ENCODE measurements at regions not wholly inside any gene's neighbourhood (a gene's known extent, or its start where the extent isn't known, plus 50 kb on each side); places are given as distances from the start of the nearest gene placed in this dataset.
"Not testable (repeated sequence)": the region's sequence is repeated elsewhere in the genome, so short reads cannot be mapped to it uniquely, and the experiment has no call there.

DNA sequence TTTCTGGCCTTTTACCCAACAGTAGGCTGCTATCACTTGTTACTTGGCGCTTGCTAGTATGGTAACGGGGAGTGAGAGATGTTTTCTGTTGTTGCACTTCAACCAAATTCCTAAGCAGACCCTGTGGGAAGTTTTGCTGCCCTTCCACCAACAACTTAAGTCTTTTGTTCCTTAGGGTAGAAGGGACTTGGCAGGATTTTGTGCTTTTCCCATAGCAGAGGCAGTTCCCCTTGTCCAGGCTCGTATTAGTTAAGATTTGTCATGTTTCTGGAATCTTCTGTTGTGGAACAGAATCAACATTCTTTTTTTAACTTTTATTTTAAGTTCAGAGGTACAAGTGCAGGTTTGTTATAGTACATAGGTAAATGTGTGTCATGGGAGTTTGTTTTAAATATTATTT is 73.2 kb upstream of the SGIP1 start:
- DNase-seq (ENCODE audit: low read depth, low spot score): no peak

GRCh38 chr1:66462313-66462712 is 71.6 kb upstream of the SGIP1 start:
- DNase-seq (ENCODE audit: low read depth, low spot score): no peak

DNA sequence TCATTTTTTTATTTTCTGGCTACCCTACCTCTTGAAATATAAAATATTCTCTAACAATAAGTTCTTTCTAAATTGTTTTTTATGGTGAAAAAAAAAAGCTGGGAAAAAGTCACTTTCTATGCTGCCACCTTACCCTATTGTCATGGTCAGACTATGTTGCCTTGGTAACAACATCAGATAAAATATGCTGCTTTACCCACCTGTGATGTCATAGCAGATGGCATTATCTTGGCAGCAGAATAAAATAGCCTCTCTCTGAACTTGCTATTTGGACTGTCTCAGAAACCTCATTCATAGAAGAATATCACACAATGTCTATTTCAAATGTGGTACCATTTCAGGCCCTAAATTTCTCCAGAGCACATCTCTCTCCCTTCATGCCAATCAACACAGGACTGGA is 69.6 kb upstream of the SGIP1 start:
- DNase-seq (ENCODE audit: low read depth, low spot score): no peak

DNA sequence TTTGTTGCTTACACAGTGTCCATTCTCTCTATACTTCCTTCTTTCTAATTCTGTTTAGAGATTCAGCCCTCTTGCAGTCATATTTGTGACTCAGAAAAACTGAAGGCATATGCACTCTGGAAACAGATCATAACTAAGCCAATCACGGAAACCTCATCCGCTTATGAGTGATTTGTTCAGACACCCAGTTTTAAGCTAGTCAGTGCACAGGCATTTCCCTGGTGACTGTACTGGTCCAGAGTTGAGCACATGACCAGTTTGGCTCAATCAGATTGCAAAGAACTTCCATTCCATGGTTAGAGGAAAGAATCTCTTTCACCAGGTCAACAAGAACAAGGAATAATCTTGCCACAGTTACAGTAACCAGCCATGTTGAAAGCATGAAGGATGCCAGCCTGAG is 69.2 kb upstream of the SGIP1 start:
- no peak for DNase-seq (ENCODE audit: low read depth, low spot score)

- not testable (repeated sequence) for DNase-seq (ENCODE audit: low read depth, low spot score)
Measured at GRCh38 chr1:66466695-66467094, 67.3 kb upstream of the SGIP1 start.

DNA sequence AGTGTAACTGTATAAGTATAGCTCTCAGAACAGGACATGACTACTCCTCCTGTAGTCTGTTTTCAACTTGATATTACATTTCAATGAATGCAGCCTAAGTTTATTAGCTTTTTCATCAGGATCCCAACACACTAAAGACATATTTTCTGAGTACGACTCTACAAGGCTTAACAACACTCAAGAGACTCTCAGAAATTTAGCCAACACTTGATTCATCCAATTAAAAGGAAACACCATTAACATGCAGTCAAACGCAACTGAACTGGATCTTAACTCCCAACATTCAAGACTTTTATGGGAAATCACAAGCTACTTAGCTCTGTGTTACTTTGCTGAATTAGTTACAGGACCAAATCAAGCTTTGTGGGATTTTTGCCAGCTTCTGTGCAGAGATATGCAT is 65.2 kb upstream of the SGIP1 start:
- DNase-seq (ENCODE audit: low read depth, low spot score): no peak

GRCh38 chr1:66475940-66476339 is 58.0 kb upstream of the SGIP1 start:
- DNase-seq (ENCODE audit: low read depth, low spot score): no peak

- no peak for DNase-seq (ENCODE audit: low read depth, low spot score)
Measured at GRCh38 chr1:66476774-66477173, 57.2 kb upstream of the SGIP1 start.

GRCh38 chr1:66478116-66478515 is 55.8 kb upstream of the SGIP1 start:
- no peak for DNase-seq (ENCODE audit: low read depth, low spot score)

DNA sequence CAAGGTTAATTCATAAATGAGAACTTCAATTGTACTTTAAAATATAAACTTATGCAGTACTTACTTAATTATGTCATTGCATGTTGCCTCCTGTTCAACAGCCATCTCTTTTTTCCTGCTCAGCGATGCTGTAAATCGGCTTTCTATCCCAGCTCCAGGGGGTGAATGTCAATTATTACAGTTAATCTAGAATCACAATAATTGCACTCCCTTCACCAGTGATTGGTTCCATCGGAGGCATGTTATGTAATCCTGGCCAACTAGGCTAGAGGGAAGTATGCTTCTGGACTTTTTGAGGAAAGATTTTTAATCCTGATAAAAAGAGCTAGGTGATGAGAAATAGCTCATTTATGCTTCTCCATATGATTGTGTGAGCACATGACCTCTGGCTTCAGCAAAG is 53.8 kb upstream of the SGIP1 start:
- no peak for DNase-seq (ENCODE audit: low read depth, low spot score)

GRCh38 chr1:66481215-66481614 is 52.7 kb upstream of the SGIP1 start:
- peak; percentile 68 for DNase-seq (ENCODE audit: low read depth, low spot score)

Measured in ELF-1 (cell line).